OCI-LY7 (cell line): ENCODE measurements at regions not wholly inside any gene's neighbourhood (a gene's known extent, or its start where the extent isn't known, plus 50 kb on each side); places are given as distances from the start of the nearest gene placed in this dataset.

Experiments used
- CTCF ChIP-seq: fragments of 200-600 bp; sonication (generic); conservative IDR thresholded peaks from 2 replicates; pipeline ENCODE4 v1.5.1; 2014; ENCODE audit warnings: mild to moderate bottlenecking, antibody characterized with exemption, low read length, moderate library complexity, mixed read lengths
- EZH2phosphoT487 ChIP-seq: fragments of 200-600 bp; sonication (generic); IDR thresholded peaks from 2 replicates; pipeline ENCODE4 v1.6.1; 2018; ENCODE audit warnings: low read depth, borderline replicate concordance, mild to moderate bottlenecking, mixed run types, antibody characterized with exemption, low read length, moderate library complexity, mixed read lengths

GRCh38 chr2:128979182-128979581 lies 660.5 kb upstream of the HS6ST1 start:
- no peak for TF ChIP-seq CTCF
- no peak for TF ChIP-seq EZH2phosphoT487
